Spinal cord (tissue), 9 donors: ENCODE measurements at regions not wholly inside any gene's neighbourhood (a gene's known extent, or its start where the extent isn't known, plus 50 kb on each side); places are given as distances from the start of the nearest gene placed in this dataset.

ENCODE experiments used
- DNase-seq, 6 donors: peaks; one replicate each; pipeline versions ENCODE4 v3.0.0 to v3.0.0-alpha.2; 2013 to 2015; ENCODE audit warnings: low spot score in 6 of 6, low read depth in 4 of 6
- H3K27ac ChIP-seq: one replicate; pipeline ENCODE4 v1.5.1; 2013; ENCODE audit warnings: low read depth, low read length, control low read depth
- H3K27me3 ChIP-seq: one replicate; pipeline ENCODE4 v1.6.1; 2013; ENCODE audit warnings: low read length; ENCODE audit not compliant: control insufficient read depth, insufficient read depth
- H3K36me3 ChIP-seq: one replicate; pipeline ENCODE4 v1.6.1; 2013; ENCODE audit warnings: low read length; ENCODE audit not compliant: control insufficient read depth, insufficient read depth
- H3K4me1 ChIP-seq: one replicate; pipeline ENCODE4 v1.6.1; 2013; ENCODE audit warnings: low read length; ENCODE audit not compliant: control insufficient read depth, insufficient read depth
- H3K4me3 ChIP-seq: one replicate; pipeline ENCODE4 v1.5.1; 2013; ENCODE audit warnings: low read depth, low read length, control low read depth
- H3K9me3 ChIP-seq: one replicate; pipeline ENCODE4 v1.6.1; 2013; ENCODE audit warnings: low read length; ENCODE audit not compliant: control insufficient read depth, insufficient read depth
- WGBS: methylation state at CpG from one replicate; pipeline ENCODE4 v1.1.5; 2013; ENCODE audit warnings: missing lambda C conversion rate; ENCODE audit not compliant: insufficient coverage; 5-methylcytosine and 5-hydroxymethylcytosine counted together
- donor health status: healthy.

GRCh38 chr16:80460988-80461387 lies 79.8 kb upstream of the DYNLRB2 start:
- H3K27ac ChIP-seq = no peak overlapping the region
- DNase-seq = no peak
- H3K4me1 ChIP-seq = no peaks in the 10 kb centered on the region
- 89% methylated on average over 1 of the region's 1 CpG for WGBS
- no peaks in the 10 kb centered on the region for H3K27me3 ChIP-seq
- no peak overlapping the region for H3K4me3 ChIP-seq
- no peaks in the 10 kb centered on the region for H3K36me3 ChIP-seq
- no peaks in the 10 kb centered on the region for H3K9me3 ChIP-seq

GRCh38 chr16:80459966-80460365 lies 80.8 kb upstream of the DYNLRB2 start:
- 91% methylated on average over 3 of the region's 5 CpGs for WGBS
- Histone ChIP-seq H3K27ac (no peak overlapping the region), H3K4me1 (no peaks in the 10 kb centered on the region), H3K27me3 (no peaks in the 10 kb centered on the region), H3K36me3 (no peaks in the 10 kb centered on the region), H3K9me3 (no peaks in the 10 kb centered on the region), H3K4me3 (no peak overlapping the region)
- DNase-seq = no peak

GRCh38 chr16:80459331-80459777 lies 81.4 kb upstream of the DYNLRB2 start:
- Histone ChIP-seq H3K4me3 (no peak overlapping the region), H3K27ac (no peak overlapping the region), H3K36me3 (no peaks in the 10 kb centered on the region), H3K4me1 (no peaks in the 10 kb centered on the region), H3K9me3 (no peaks in the 10 kb centered on the region), H3K27me3 (no peaks in the 10 kb centered on the region)
- DNase-seq = peak in 2 of 6 donors; percentile 5 to 42
- 65% methylated on average over 2 of the region's 3 CpGs for WGBS

GRCh38 chr16:80457871-80458270 lies 82.9 kb upstream of the DYNLRB2 start:
- H3K9me3 ChIP-seq = no peaks in the 10 kb centered on the region
- WGBS = no CpG with 5 or more reads among the region's 1 CpG
- DNase-seq = no peak
- H3K36me3 ChIP-seq = no peaks in the 10 kb centered on the region
- H3K4me3 ChIP-seq = no peak overlapping the region
- H3K4me1 ChIP-seq = no peaks in the 10 kb centered on the region
- no peaks in the 10 kb centered on the region for H3K27me3 ChIP-seq
- H3K27ac ChIP-seq = no peak overlapping the region

GRCh38 chr16:80454802-80455201 lies 86.0 kb upstream of the DYNLRB2 start:
- no peak overlapping the region for H3K27ac ChIP-seq
- no peaks in the 10 kb centered on the region for H3K27me3 ChIP-seq
- no peaks in the 10 kb centered on the region for H3K9me3 ChIP-seq
- H3K4me1 ChIP-seq = no peaks in the 10 kb centered on the region
- no peaks in the 10 kb centered on the region for H3K36me3 ChIP-seq
- DNase-seq = no peak
- no peak overlapping the region for H3K4me3 ChIP-seq
- WGBS = no CpG with 5 or more reads among the region's 2 CpGs

GRCh38 chr16:80449392-80449791 lies 91.4 kb upstream of the DYNLRB2 start:
- WGBS = 84% methylated on average over 8 of the region's 8 CpGs
- Histone ChIP-seq H3K4me3 (no peak overlapping the region), H3K4me1 (no peaks in the 10 kb centered on the region), H3K36me3 (no peaks in the 10 kb centered on the region), H3K27me3 (no peaks in the 10 kb centered on the region), H3K27ac (no peak overlapping the region), H3K9me3 (no peaks in the 10 kb centered on the region)
- DNase-seq = no peak

GRCh38 chr16:80447241-80447640 lies 93.6 kb upstream of the DYNLRB2 start:
- Histone ChIP-seq H3K27ac (no peak overlapping the region), H3K4me1 (no peaks in the 10 kb centered on the region), H3K4me3 (no peak overlapping the region), H3K27me3 (no peaks in the 10 kb centered on the region), H3K9me3 (no peaks in the 10 kb centered on the region), H3K36me3 (no peaks in the 10 kb centered on the region)
- WGBS = 90% methylated on average over 2 of the region's 5 CpGs
- no peak for DNase-seq

GRCh38 chr16:80442779-80443178 lies 98.0 kb upstream of the DYNLRB2 start:
- 33% methylated on average over 2 of the region's 5 CpGs for WGBS

GRCh38 chr16:80441935-80442334 lies 98.9 kb upstream of the DYNLRB2 start:
- Histone ChIP-seq H3K4me3 (no peak overlapping the region), H3K9me3 (no peaks in the 10 kb centered on the region), H3K27me3 (no peaks in the 10 kb centered on the region), H3K27ac (no peak overlapping the region), H3K4me1 (no peaks in the 10 kb centered on the region), H3K36me3 (no peaks in the 10 kb centered on the region)
- no CpG with 5 or more reads among the region's 1 CpG for WGBS
- no peak for DNase-seq

More at GRCh38 chr16:80442779-80443178, 98.0 kb upstream of the DYNLRB2 start:
- Histone ChIP-seq H3K27me3 (no peaks in the 10 kb centered on the region), H3K27ac (no peak overlapping the region), H3K4me3 (no peak overlapping the region), H3K9me3 (no peaks in the 10 kb centered on the region), H3K36me3 (no peaks in the 10 kb centered on the region), H3K4me1 (no peaks in the 10 kb centered on the region)
- peak in 1 of 6 donors; percentile 55 for DNase-seq

GRCh38 chr16:80440667-80441066 lies 100.1 kb upstream of the DYNLRB2 start:
- H3K4me3 ChIP-seq = no peak overlapping the region
- no peaks in the 10 kb centered on the region for H3K36me3 ChIP-seq
- no CpG with 5 or more reads among the region's 2 CpGs for WGBS
- H3K9me3 ChIP-seq = no peaks in the 10 kb centered on the region
- no peak for DNase-seq
- no peaks in the 10 kb centered on the region for H3K27me3 ChIP-seq
- H3K27ac ChIP-seq = no peak overlapping the region
- no peaks in the 10 kb centered on the region for H3K4me1 ChIP-seq
